ENCODE measurements at regions not wholly inside any gene's neighbourhood (a gene's known extent, or its start where the extent isn't known, plus 50 kb on each side); places are given as distances from the start of the nearest gene placed in this dataset.

GRCh38 chr5:61737301-61737963 is 405.4 kb downstream of the ZSWIM6 start:
- no peak for DNase-seq (ENCODE audit: low read depth)
- no peak for TF ChIP-seq CTCF (IDR thresholded peaks at IDR 0.05; ENCODE audit: insufficient read depth, low read length)

GRCh38 chr5:61737964-61738340 is 405.9 kb downstream of the ZSWIM6 start:
- H3K4me3 ChIP-seq (ENCODE audit: low read depth, low read length), result no peak overlapping the region
- no peak for TF ChIP-seq CTCF (IDR thresholded peaks at IDR 0.05; ENCODE audit: insufficient read depth, low read length)
- no peak for DNase-seq (ENCODE audit: low read depth)

More at GRCh38 chr5:61737301-61737963, 405.4 kb downstream of the ZSWIM6 start:
- H3K4me3 ChIP-seq (ENCODE audit: low read depth, low read length), result no peak overlapping the region

- TF ChIP-seq CTCF (IDR thresholded peaks at IDR 0.05; ENCODE audit: insufficient read depth, low read length), result no peak
- H3K4me3 ChIP-seq (ENCODE audit: low read depth, low read length), result no peak overlapping the region
- DNase-seq (ENCODE audit: low read depth), result no peak
These were observed 406.4 kb downstream of the ZSWIM6 start for GRCh38 chr5:61738446-61738845.

- no peak for TF ChIP-seq CTCF (IDR thresholded peaks at IDR 0.05; ENCODE audit: insufficient read depth, low read length)
- DNase-seq (ENCODE audit: low read depth), result no peak
- no peak overlapping the region for H3K4me3 ChIP-seq (ENCODE audit: low read depth, low read length)
These were observed 412.9 kb downstream of the ZSWIM6 start for GRCh38 chr5:61744690-61745619.

- no peak for TF ChIP-seq CTCF (IDR thresholded peaks at IDR 0.05; ENCODE audit: insufficient read depth, low read length)
- no peak for DNase-seq (ENCODE audit: low read depth)
- no peak overlapping the region for H3K4me3 ChIP-seq (ENCODE audit: low read depth, low read length)
These were observed 414.9 kb downstream of the ZSWIM6 start for GRCh38 chr5:61746831-61747575.

GRCh38 chr5:61748121-61748520 is 416.1 kb downstream of the ZSWIM6 start:
- TF ChIP-seq CTCF (IDR thresholded peaks at IDR 0.05; ENCODE audit: insufficient read depth, low read length), result no peak
- DNase-seq (ENCODE audit: low read depth), result no peak
- no peak overlapping the region for H3K4me3 ChIP-seq (ENCODE audit: low read depth, low read length)

All from fibroblast of the aortic adventitia (primary cell).